ENCODE measurements at regions not wholly inside any gene's neighbourhood (a gene's known extent, or its start where the extent isn't known, plus 50 kb on each side); places are given as distances from the start of the nearest gene placed in this dataset.

DNA sequence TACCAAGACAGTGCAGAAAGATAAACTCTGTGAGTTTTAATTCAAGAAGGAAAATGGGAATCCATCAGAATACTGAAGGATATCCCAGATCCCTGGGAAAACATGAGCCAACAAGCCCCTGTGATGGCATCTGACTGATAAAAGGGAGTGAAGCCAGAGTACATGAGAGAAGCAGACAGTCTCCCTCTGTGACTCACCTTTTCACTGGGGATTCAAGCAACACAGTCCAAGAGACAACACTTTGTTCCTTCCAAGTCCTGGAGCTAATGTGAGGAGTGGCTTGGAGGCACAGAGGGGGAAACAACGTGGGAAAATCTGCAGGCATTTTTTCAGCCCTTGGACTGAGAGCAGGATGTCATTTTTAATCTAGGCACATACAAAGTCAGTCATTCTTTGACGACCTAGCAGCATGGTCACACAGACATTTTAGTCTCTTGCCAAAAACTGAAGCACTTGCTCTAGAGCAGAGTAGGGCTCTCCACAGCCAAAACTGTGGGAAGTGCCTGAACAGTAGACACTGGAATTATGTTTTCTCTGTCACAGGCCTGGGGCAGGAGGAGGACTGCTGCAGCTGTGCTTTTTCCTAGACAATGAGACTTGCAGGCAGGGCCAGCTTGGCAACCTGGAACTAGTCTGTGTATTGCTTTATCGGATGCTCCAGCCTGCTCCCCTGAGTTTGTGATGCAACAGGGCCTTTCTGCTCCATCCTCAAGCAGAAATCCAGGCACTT is 465.0 kb upstream of the GJE1 start:
- DNase-seq: no peak

DNA sequence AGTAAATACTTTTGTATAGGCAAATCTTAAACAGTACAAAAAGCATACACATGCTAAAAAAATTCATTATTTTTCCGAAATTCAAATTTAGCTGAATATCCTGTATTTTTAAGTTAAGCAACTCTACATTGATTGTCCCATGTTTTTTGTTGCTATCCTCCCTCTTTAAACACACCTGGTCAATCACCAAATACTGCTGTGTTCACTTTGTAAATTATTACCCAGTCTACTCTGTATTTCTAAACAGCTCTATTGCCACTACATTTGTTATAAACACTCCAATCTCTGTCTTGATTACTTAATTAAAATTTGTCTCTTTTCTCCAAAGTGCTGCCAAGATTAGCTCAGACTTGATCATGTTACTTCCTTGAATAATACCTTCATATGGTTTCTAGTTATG is 466.5 kb upstream of the GJE1 start:
- DNase-seq: no peak

DNA sequence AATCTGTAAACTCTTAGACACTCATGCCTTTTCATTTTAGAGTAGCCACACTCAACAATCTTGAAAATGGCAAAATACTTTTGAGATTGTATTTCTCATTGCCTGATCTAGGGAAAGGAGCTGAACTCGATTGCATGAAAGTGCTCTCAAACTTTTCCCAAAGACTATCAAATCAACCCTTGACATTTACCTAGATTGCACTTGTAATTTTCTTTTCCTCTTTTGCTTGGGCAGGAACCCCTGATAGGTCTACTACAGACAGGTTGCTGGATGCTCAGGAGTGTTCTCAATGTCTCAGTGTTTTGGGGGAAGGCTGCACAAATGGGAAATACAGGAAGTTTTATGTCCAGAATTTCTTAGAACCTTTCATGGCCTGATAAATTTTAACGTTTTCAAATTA is 468.0 kb upstream of the GJE1 start:
- DNase-seq: no peak

DNA sequence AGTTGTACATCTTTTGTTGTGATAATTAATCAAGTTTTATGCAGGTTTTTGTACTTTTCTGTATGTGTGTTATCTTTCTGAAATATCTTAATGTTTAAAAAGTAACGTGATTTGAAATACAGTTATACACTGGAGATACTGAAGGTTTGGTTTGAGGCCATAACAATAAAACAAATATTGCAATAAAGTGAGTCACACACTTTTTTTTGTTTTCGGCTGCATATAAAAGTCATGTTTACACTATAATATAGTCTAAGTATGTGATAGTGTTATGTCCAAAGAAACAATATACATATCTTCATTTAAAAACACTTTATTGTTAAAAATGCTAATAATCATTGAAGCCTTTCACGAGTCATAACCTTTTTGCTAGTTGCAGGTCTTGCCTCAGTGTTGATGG is 473.1 kb upstream of the GJE1 start:
- no peak for DNase-seq

DNA sequence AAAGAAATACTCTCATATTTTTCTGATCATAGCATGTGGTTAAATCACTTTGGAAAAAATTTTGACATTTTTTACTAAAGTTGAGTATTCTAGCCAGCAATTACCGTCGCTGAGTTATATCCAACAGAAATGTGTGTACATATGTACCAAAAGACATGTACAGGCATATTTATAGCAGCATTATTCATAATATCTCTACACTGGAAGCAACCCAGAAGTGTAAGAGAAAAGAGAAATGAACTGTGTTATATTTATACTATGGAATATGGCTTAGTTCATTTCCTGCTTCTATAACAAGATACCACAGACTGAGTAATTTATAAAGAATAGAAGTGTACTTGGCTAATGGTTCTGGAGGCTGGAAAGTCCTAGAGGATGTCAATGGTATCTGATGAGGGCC is 474.0 kb upstream of the GJE1 start:
- no peak for DNase-seq

DNA sequence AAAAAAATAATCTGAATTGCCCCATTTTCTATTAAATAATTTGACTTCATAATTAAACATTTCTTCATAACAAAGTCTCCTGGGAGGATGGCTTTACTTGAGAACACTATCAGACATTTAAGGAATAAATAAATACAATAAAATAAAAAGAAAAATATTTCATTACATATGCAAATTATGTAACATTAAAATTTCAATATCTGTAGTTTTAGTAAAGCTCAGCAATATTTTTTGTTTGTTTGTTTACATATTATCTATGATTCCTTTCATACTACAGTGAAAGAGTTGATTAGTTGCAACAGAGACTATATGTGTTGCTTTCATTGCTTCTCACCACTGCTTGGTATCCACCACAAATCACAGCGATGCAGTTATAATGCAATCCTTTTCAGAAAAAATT is 474.9 kb upstream of the GJE1 start:
- no peak for DNase-seq

DNA sequence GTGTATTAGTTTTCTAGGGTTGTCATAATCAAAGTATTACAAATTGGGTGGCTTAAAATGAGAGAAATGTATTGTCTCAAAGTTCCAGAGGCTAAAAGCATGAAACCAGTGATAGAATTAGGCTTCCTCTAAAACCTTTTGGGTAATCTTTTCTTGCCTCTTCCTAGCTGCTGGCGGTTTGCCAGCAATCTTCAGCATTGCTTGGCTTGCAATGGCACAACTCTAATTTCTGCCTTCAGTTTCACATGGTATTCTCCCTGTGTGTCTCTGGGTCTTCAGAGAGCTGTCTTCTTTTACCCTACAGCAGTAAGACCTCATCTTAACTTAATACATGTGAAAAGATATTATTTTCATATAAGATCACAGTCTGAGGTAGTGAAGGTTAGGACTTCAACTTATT is 479.1 kb upstream of the GJE1 start:
- no peak for DNase-seq

DNA sequence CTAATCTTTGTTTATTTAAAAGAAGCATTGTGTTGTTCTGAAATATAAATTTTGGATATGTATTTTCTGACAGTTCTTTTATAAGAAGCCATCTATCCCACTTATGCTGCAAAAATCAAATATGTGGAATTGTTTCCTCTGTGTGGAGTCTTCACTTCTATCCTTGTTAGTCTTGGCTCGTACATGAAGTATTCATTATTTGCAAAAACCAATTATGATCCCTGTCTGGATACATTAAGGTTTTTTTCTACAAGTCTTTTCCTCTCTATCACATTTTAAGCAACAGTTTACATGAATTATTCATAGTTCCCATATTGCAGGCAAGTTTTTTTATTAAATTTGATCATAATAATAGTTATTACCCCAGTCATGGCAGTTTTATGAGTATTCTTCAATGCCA is 490.8 kb upstream of the GJE1 start:
- no peak for DNase-seq

DNA sequence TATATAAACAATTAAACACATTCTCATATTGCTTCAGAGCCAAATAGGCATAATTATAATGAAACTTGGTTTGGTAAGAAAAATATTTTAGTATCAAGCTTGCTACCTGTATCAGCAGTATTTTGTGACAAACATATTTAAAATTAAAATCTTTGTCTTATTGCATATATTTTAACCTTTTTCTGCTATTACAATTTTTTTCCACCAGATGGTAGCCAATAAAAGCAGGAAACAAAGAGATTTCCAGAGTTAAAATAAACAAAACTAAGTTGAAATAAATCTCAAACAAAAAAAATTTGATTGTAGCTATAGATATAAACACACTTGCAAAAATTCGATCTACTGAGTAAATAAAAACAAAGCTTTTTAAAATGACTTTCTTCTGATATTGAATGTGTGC is 491.3 kb upstream of the GJE1 start:
- DNase-seq: no peak

DNA sequence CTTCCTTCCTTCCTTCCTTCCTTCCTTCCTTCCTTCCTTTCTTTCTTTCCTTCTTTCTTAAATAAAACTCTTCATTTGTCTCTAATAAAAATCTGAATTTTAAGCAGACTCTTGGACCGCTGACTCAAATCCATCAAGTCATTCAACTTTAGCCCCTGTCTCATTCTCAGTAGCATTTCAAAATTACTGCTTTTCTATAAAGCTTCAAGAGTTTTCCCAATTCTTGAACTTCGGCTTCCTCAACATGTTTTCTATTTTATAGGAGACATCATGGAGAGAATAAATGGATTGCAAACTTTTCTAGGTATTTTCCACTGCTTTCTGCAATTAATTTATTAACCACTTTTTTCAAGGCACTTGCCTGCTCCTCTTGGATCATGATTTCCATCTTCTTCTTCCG is 497.1 kb upstream of the GJE1 start:
- no peak for DNase-seq

DNA sequence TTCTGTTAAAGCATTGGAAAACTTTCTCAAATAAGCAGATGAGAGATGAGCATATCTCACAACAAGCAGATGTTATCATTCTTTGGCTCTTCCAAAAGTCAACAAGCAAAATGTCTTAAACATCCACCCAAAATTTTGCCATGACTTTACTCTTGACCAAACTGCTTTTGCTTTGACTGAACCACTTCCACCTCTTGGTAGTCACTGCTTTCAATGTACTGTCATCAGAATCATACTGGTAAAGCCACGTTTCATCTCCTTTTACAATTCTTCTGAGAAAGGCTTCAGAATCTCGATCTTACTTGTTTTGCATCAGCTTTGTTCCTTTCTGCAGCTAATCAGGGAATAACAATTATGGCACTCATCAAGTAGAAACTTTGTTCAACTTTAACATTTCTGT is 498.5 kb upstream of the GJE1 start:
- DNase-seq: no peak

DNA sequence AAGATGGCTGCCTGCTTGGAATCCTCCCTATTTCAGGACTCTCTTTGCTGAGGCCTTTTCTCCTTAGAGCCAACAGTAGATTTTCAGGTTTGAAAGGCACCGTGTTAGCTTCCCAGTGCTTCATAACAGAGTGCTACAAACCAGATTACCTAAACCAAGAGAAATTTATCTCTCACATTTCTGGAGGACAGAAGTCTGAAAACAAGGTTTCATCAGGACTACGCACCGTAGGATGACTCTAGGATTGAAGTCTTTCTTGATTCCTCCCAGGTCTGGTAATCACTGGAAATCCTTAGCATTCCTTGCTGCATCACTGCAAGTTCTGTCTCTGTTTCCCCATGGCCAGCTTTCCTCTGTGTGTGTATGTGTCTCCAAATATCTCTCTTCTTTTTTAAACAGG is 508.4 kb upstream of the GJE1 start:
- no peak for DNase-seq

DNA sequence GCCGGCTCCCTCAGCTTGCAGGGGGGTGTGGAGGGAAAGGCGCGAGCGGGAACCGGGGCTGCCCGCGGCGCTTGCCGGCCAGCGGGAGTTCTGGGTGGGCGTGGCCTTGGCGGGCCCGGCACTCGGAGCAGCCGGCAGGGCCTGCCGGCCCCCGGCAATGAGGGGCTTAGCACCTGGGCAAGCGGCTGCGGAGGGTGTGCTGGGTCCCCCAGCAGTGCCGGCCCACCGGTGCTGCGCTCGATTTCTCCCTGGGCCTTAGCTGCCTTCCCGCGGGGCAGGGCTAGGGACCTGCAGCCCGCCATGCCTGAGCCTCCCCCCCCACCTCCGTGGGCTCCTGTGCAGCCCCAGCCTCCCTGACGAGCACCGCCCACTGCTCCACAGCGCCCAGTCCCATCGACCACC is 514.5 kb upstream of the GJE1 start:
- no peak for DNase-seq

DNA sequence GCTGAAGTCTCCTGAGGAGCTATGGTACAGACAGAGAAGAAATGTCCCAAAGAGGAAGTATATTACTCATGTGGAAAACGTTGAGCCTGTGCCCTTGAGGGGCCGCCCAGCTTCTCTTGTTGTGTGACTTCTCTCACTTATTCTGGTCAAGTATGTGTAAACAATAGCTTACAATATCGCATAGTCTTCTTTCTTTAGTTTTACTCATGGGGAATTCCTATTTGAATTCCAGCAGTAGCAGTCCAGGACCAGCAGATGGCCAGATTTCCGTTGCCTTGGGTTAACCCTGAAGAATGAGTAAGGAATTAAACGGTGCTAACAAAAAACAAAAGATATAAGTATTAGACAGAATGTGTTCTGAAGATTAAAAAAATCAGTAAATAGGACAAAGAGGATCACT is 522.0 kb upstream of the GJE1 start:
- DNase-seq: no peak

DNA sequence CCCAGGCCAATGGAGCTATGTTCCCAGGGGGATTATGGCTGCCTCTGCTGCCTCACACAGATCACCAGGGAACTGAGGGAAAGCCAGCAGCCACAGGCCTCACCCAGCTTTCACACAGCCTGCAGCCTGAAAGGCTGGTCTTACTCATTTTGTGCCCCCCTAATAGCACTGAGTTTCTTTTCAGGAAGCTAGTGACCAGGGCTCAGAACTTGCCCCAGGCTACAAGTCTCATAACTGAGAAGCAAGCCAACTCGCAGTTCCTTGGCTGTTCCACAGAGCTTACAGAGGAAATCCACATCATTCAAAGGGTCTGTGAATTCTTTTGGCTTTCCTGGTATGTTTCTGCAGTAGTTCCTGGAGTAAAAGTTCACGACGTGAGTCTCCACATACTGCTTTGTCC is 524.8 kb upstream of the GJE1 start:
- no peak for DNase-seq

DNA sequence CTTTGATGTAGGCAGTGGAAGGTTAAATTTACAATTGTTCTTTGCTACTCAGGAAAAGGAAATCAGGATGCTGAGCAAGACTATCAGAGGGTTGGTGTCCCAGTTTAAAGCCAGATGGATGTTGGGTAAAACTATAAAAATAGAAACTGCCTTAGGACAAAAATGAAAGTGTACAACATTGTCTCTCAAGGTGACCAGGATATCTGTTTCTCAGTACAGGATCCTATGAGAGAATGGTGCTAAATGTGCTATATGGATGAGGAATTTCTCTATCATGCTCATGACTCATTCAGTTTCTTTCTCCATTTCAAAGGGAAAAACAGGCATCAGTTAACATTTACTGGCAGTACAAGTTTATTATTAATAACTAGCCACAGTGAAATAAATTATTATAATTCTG is 534.2 kb upstream of the GJE1 start:
- no peak for DNase-seq

DNA sequence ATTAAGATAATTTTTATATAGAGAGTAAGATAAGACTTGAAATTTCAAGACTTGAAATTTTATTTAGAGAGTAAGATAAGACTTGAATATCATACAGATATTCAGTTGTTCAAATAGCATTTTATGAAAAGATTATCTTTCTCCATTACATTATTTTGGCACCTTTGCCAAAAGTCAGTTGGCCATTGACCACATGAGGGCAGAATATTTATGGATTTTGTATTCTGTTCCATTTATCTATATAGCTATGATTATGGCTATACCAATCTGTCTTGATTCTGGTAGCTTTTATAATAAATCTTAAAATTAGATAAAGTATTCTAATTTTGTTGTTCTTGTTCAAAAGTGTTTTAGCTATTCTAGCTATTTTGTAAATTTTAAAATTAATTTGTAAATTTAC is 537.9 kb upstream of the GJE1 start:
- DNase-seq: no peak

DNA sequence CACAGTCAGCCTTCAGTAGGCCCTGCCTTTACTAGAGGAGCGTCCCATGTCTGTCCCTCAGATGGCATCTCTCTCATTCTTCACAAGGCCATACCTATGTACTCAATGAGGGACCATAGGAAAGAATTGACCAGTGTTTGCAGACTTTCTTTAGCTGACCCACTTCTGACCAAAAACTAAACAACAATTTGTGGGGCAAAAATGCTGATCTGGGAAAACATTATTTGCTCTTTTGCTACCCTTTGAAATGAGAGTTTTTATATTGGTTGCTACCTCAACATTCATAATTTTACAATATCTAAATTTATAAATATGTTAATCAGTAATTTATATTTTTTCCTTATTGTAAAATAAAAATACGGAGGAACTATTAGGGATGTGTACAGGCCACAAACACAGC is 539.4 kb upstream of the GJE1 start:
- no peak for DNase-seq

DNA sequence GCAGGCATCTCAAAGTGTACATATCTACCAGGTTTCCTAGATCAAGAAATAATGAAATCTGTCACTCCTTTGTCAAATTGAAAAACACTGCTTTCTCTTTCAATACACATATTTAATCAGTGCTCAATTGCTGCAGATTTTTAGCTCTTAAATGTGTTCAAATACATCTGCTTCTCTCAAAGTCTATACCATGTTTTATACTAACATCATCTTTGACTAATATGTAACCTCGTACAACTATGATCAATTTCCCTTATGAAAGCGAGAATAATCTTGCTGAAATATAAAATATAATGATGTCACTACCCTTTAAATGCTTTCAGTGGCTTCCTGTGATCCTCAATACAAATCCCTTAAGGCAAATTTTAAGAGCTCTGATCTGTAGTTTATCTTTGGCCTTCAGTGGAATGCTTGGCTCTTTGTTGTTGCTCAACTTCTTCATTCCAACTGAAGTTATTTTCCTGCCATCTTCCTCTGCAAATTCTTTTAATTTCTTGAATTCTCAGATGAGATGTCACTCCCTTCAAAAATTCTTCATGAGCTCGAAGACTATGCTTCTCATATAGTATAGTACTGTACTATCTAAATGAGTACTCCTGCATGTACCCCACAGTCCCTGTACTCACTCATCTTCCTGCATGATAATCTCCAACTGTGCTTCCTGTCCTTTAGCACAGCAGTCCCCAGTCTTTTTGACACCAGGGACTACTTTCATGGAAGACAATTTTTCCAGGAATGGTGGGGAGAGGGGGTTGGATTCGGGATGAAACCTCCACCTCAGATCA is 545.1 kb upstream of the GJE1 start:
- no peak for DNase-seq

DNA sequence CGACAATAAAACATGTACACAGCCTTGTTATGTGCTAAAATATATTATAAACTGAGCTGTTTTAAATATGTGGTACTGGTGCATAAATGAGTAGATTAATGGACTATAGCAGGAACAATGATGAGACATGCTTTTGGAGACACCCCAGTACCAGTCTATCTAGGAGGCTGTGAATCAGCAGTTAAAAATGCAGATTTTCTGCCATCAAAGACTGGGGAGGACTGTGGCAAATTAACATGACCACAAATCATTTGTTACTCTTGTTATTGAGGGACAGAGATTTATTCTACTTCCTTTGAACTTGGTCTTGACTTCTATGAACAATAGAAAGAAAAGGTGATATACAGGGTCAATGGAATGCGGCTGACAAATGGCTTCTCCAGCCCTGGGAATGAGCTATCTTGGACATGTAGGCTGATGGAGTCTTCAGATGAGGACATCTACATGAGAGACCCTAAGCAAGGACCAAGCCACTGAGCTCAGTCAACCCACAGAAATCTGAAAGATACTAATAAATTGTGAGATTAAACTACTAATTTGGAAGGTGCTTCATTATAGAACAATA is 551.7 kb upstream of the GJE1 start:
- DNase-seq: no peak

DNA sequence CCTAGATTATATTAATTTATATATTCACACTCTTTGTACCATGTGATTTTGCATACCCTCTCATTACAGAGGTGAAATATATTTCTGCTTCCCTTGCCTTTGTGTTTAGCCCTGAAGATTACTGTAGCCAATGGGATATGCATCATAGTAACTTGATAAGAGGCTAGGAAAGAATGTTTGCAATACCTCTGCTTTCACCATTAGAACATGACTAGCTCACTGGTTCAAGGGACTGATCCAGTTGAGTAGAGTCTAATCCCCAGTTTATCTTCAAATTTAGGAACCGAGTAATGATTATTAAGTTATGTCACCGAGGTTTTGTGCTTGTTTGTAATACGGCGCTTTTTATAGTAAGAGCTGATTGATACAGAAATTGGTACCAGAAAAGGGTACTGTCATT is 552.6 kb upstream of the GJE1 start:
- no peak for DNase-seq

DNA sequence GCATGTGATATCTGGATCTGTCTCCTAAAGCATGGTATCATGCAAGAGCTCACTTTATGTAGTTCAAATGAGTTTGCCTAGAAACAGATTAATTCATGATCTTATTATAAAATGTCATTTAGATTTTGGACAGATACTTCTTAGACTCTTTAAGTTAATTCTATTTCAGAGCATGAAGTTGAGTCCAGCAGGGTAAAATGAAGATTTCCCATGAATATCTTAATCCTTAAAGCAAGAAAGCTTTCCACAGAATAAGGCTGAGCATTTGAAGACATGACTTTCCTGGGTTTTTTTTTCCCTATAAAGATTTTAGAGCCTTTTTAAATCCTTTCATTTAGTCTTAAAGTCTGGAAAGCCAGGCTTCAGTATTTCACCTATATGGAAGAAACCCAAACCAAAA is 556.0 kb upstream of the GJE1 start:
- no peak for DNase-seq

DNA sequence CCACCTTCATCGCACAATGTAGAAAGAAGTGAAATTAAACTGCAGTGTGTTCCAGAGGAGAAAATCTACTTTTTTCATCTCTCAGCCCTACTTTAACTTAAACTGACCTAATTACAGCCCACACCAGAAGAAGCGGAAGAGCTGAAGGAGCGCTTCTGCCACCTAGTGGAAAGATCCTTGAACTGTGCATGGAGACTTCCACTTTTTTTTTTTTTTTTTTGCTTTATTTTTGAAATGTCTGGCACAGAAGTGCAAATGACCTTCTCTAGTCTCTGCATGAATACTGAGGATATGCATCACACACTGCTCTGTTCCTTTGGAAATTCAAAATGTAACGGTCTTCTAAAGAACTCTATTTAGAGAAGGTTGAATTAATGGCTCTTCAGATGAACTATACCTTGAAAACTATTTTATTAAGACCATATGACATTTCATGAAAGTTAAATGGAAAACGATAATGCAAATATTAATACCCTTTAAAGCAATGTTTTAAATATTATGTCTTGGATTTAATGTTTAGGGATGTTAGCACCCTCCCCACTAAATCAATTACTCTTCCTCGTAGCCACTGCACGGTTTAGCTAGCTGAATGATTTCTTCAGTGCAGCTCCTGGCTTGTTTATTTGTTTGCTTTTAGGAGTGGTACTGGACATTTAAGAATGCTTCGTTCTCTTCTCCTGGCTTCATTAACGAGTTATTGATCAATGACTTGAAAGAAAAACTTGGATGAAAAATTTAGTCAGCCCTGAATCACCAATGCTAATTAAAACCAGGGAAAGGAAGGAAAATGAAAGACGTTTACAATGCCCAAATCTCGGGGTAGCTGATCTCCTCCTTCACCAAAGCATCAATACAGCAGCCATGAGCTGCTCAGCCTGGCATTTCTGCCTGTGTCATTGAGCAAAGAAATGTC is 569.6 kb upstream of the GJE1 start:
- peak; percentile 83 for DNase-seq

Data from right forelimb (tissue), 1 donor.